ENCODE measurements at regions not wholly inside any gene's neighbourhood (a gene's known extent, or its start where the extent isn't known, plus 50 kb on each side); places are given as distances from the start of the nearest gene placed in this dataset.

DNA sequence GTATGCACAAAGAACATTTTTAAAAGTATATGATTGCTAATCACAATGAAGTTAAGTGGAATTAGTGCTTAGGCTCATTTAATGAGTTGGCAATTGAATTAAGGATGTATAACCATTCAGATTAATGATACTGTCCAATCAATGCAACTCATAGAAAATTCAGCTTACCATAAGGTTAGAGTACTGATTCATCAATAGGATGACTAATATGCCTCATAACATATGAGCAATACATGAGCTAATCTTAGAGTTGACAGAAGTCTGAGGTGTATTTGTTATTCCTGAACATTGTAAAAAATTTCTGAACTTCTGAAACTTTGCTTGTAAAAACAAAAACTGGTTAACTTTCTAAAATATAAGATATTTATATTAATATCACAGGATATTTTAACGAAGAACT lies 118.3 kb upstream of the NETO1 start:
- Histone ChIP-seq H2AFZ (ENCODE audit: low read depth, low read length, poor library complexity, severe bottlenecking) (no peak overlapping the region), H4K20me1 (ENCODE audit: insufficient read depth) (no peaks in the 10 kb centered on the region), H3K4me1 (ENCODE audit: control insufficient read depth in 1 of 2, insufficient read depth in 2 of 2, low read length in 2 of 2) (no peaks in the 10 kb centered on the region), H3K9me2 (ENCODE audit: insufficient read depth) (no peaks in the 10 kb centered on the region), H3K27ac (ENCODE audit: low read depth, low read length) (no peak overlapping the region), H3K4me2 (ENCODE audit: low read length) (no peak overlapping the region), H3K79me2 (ENCODE audit: insufficient read depth, low read length) (no peaks in the 10 kb centered on the region), H3K9me3 (ENCODE audit: control insufficient read depth in 1 of 2, insufficient read depth in 1 of 2, low read depth in 1 of 2, low read length in 2 of 2) (peaks cover 3 to 13% of the 10 kb centered on the region in 2 experiments; a peak in 3 of 4 replicates), H3K36me3 (ENCODE audit: control insufficient read depth in 1 of 2, insufficient read depth in 2 of 2, low read length in 2 of 2) (no peaks in the 10 kb centered on the region; a peak in 1 of 4 replicates), H3K9ac (ENCODE audit: low read length) (no peak overlapping the region), H3K27me3 (ENCODE audit: insufficient read depth, low read length) (no peaks in the 10 kb centered on the region), H3K4me3 (replicated peaks in 1 of 2; ENCODE audit: low read depth in 1 of 2, low read length in 2 of 2) (no peak overlapping the region)
- CTCF ChIA-PET, result no interaction called here
- POLR2A ChIA-PET, result no interaction called here
- RAD21 ChIA-PET (ENCODE audit: low non-redundant PET in 1 of 2, low total read pairs in 2 of 2, uncharacterized antibody in 2 of 2, unreplicated experiment in 2 of 2), result no interaction called here
- ATAC-seq (no peak), DNase-seq (ENCODE audit: low read depth, low spot score) (no peak)
- no peak for TF ChIP-seq SRF (IDR thresholded peaks at IDR 0.05; ENCODE audit: low read depth)
- no peak for TF ChIP-seq SP1 (IDR thresholded peaks at IDR 0.05; ENCODE audit: low read depth)
- no peak for TF ChIP-seq CEBPB (IDR thresholded peaks at IDR 0.05; ENCODE audit: low read depth)
- TF ChIP-seq FOSL1 (IDR thresholded peaks at IDR 0.05; ENCODE audit: low read depth), result no peak
- no peak for TF ChIP-seq JUND (IDR thresholded peaks at IDR 0.05)
- TF ChIP-seq, protein P1, sequence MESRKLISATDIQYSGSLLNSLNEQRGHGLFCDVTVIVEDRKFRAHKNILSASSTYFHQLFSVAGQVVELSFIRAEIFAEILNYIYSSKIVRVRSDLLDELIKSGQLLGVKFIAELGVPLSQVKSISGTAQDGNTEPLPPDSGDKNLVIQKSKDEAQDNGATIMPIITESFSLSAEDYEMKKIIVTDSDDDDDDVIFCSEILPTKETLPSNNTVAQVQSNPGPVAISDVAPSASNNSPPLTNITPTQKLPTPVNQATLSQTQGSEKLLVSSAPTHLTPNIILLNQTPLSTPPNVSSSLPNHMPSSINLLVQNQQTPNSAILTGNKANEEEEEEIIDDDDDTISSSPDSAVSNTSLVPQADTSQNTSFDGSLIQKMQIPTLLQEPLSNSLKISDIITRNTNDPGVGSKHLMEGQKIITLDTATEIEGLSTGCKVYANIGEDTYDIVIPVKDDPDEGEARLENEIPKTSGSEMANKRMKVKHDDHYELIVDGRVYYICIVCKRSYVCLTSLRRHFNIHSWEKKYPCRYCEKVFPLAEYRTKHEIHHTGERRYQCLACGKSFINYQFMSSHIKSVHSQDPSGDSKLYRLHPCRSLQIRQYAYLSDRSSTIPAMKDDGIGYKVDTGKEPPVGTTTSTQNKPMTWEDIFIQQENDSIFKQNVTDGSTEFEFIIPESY (IDR thresholded peaks at IDR 0.05; ENCODE audit: extremely low read depth, insufficient replicate concordance, low read length), result no peak
- TF ChIP-seq EGR1 (IDR thresholded peaks at IDR 0.05; ENCODE audit: low read depth), result no peak
- TF ChIP-seq, protein P2, sequence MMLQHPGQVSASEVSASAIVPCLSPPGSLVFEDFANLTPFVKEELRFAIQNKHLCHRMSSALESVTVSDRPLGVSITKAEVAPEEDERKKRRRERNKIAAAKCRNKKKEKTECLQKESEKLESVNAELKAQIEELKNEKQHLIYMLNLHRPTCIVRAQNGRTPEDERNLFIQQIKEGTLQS (IDR thresholded peaks at IDR 0.05), result no peak
- TF ChIP-seq SIN3A (IDR thresholded peaks at IDR 0.05; ENCODE audit: low read depth), result no peak
- TF ChIP-seq YY1 (IDR thresholded peaks at IDR 0.05; ENCODE audit: extremely low read depth, insufficient replicate concordance, low read depth, low read length), result no peak
- TF ChIP-seq, protein P3, sequence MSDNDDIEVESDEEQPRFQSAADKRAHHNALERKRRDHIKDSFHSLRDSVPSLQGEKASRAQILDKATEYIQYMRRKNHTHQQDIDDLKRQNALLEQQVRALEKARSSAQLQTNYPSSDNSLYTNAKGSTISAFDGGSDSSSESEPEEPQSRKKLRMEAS (IDR thresholded peaks at IDR 0.05), result no peak
- TF ChIP-seq EZH2 (IDR thresholded peaks at IDR 0.05), result no peak
- TF ChIP-seq ELF1 (IDR thresholded peaks at IDR 0.05; ENCODE audit: borderline replicate concordance, low read depth), result no peak
- TF ChIP-seq TCF7L2 (IDR thresholded peaks at IDR 0.05; ENCODE audit: borderline replicate concordance, extremely low read depth, insufficient read depth, insufficient read length), result no peak
- no peak for TF ChIP-seq POLR2A (IDR thresholded peaks at IDR 0.05; ENCODE audit: borderline replicate concordance, extremely low read depth, insufficient read depth, insufficient read length)
- no peak for TF ChIP-seq ZNF274 (IDR thresholded peaks at IDR 0.05; ENCODE audit: low read depth, low read length)
- TF ChIP-seq, protein P4, sequence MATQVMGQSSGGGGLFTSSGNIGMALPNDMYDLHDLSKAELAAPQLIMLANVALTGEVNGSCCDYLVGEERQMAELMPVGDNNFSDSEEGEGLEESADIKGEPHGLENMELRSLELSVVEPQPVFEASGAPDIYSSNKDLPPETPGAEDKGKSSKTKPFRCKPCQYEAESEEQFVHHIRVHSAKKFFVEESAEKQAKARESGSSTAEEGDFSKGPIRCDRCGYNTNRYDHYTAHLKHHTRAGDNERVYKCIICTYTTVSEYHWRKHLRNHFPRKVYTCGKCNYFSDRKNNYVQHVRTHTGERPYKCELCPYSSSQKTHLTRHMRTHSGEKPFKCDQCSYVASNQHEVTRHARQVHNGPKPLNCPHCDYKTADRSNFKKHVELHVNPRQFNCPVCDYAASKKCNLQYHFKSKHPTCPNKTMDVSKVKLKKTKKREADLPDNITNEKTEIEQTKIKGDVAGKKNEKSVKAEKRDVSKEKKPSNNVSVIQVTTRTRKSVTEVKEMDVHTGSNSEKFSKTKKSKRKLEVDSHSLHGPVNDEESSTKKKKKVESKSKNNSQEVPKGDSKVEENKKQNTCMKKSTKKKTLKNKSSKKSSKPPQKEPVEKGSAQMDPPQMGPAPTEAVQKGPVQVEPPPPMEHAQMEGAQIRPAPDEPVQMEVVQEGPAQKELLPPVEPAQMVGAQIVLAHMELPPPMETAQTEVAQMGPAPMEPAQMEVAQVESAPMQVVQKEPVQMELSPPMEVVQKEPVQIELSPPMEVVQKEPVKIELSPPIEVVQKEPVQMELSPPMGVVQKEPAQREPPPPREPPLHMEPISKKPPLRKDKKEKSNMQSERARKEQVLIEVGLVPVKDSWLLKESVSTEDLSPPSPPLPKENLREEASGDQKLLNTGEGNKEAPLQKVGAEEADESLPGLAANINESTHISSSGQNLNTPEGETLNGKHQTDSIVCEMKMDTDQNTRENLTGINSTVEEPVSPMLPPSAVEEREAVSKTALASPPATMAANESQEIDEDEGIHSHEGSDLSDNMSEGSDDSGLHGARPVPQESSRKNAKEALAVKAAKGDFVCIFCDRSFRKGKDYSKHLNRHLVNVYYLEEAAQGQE (IDR thresholded peaks at IDR 0.05; ENCODE audit: low read depth), result no peak
- TF ChIP-seq EZH2phosphoT487 (IDR thresholded peaks at IDR 0.05; ENCODE audit: borderline replicate concordance), result no peak
- BruUV-seq (replicated peaks), result no TSS peak
- intact Hi-C loops (cut with micrococcal nuclease), result no loop called here
